Testis (tissue), 2 donors: ENCODE measurements at regions not wholly inside any gene's neighbourhood (a gene's known extent, or its start where the extent isn't known, plus 50 kb on each side); places are given as distances from the start of the nearest gene placed in this dataset.

Experiments used
- DNase-seq: peaks from one replicate; pipeline ENCODE4 v3.0.0-alpha.2; 2019
- H3K27ac ChIP-seq, 2 donors: fragments of 200-600 bp; sonication (generic); one replicate each; pipeline ENCODE4 v1.5.1; 2019
- H3K27me3 ChIP-seq: fragments of 200-600 bp; sonication (generic); one replicate; pipeline ENCODE4 v1.5.1; 2019
- H3K36me3 ChIP-seq: fragments of 200-600 bp; sonication (generic); one replicate; pipeline ENCODE4 v1.5.1; 2017; ENCODE audit warnings: low read depth; ENCODE audit errors: missing control alignments
- H3K4me1 ChIP-seq: fragments of 200-600 bp; sonication (generic); one replicate; pipeline ENCODE4 v1.5.1; 2019
- H3K4me3 ChIP-seq, 2 donors: fragments of 200-600 bp; sonication (generic); one replicate each; pipeline ENCODE4 v1.5.1; 2017 to 2019
- H3K9me3 ChIP-seq: fragments of 200-600 bp; sonication (generic); one replicate; pipeline ENCODE4 v1.5.1; 2017
- POLR2A ChIP-seq: fragments of 450-650 bp; IDR thresholded peaks from one replicate; pipeline ENCODE4 v1.6.1; 2017; ENCODE audit warnings: antibody characterized with exemption, mild to moderate bottlenecking, moderate library complexity
- WGBS, 2 donors: methylation state at CpG; one replicate each; pipeline ENCODE4 v1.1.5; 2018; 5-methylcytosine and 5-hydroxymethylcytosine counted together
- intact Hi-C: fragments of 100-400 bp; cut with DNase I; formaldehyde crosslinking; loops from one replicate; pipeline ENCODE4 v1.15.1; 2023; ENCODE audit warnings: low total_unique reads
- TF ChIP-seq, protein P1 (sequence below), 3 experiments: fragments of 450-650 bp in 2 of 3; fragments of 200-600 bp in 1 of 3; sonication (generic) in 1 of 3; IDR thresholded peaks; one replicate each; pipeline ENCODE4 v1.5.1; 2016 to 2019; ENCODE audit warnings: antibody characterized with exemption in 3 of 3, mild to moderate bottlenecking in 2 of 3, moderate library complexity in 1 of 3

DNA sequence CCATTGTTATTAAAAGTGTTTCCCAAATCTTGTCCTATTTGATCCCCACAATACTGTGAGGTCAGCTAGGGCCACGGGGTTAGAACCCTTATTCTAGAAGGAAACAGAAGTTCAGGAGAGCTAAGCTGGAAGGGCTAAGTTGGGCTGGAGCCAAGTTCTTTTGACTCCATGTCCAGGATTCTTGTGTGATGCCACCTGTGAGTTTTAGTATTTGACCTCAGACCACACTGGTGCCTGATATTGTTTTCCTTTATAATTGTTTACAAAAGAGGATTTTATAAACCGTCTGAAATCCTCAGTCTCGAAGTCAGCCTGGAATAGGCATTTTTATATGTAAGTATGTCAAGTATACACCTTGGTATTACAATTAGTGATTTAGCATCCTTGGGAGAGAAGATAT is 332.7 kb downstream of the CBLN1 start:
- DNase-seq = no peak
- Histone ChIP-seq H3K9me3 (no peaks in the 10 kb centered on the region), H3K4me3 (no peak overlapping the region), H3K27me3 (no peaks in the 10 kb centered on the region), H3K4me1 (no peaks in the 10 kb centered on the region), H3K36me3 (no peaks in the 10 kb centered on the region), H3K27ac (no peak overlapping the region)
- TF ChIP-seq, protein P1, sequence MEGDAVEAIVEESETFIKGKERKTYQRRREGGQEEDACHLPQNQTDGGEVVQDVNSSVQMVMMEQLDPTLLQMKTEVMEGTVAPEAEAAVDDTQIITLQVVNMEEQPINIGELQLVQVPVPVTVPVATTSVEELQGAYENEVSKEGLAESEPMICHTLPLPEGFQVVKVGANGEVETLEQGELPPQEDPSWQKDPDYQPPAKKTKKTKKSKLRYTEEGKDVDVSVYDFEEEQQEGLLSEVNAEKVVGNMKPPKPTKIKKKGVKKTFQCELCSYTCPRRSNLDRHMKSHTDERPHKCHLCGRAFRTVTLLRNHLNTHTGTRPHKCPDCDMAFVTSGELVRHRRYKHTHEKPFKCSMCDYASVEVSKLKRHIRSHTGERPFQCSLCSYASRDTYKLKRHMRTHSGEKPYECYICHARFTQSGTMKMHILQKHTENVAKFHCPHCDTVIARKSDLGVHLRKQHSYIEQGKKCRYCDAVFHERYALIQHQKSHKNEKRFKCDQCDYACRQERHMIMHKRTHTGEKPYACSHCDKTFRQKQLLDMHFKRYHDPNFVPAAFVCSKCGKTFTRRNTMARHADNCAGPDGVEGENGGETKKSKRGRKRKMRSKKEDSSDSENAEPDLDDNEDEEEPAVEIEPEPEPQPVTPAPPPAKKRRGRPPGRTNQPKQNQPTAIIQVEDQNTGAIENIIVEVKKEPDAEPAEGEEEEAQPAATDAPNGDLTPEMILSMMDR (IDR thresholded peaks at IDR 0.05) = no peak
- TF ChIP-seq POLR2A = no peak
- intact Hi-C loops = no loop called here
- 77 to 90% methylated on average over 3 of the region's 3 CpGs for WGBS, 2 donors

DNA sequence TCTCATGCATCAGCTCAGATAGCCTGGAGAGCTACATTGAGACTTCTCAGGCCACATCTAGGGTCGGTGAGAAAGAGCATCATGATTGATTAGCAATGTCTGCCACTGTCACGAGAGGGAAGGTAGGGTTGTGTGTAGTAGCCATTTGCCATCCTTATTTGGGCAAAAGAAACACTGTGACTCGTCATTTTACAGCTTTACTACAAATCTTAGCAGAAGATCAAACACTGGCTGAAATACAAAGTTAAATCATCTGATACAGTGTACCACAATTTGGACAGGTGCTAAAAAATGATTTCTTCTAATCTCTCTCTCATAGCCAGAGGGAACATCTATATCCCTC is 334.3 kb downstream of the CBLN1 start:
- no peaks in the 10 kb centered on the region for H3K27me3 ChIP-seq
- 25 to 28% methylated on average over 3 of the region's 3 CpGs for WGBS, 2 donors
- no peak overlapping the region for H3K4me3 ChIP-seq
- H3K27ac ChIP-seq = no peak overlapping the region
- intact Hi-C loops = no loop called here
- no peaks in the 10 kb centered on the region for H3K9me3 ChIP-seq
- no peak for DNase-seq
- no peaks in the 10 kb centered on the region for H3K36me3 ChIP-seq
- no peak for TF ChIP-seq POLR2A
- TF ChIP-seq, protein P1 (IDR thresholded peaks at IDR 0.05) = no peak
- no peaks in the 10 kb centered on the region for H3K4me1 ChIP-seq

DNA sequence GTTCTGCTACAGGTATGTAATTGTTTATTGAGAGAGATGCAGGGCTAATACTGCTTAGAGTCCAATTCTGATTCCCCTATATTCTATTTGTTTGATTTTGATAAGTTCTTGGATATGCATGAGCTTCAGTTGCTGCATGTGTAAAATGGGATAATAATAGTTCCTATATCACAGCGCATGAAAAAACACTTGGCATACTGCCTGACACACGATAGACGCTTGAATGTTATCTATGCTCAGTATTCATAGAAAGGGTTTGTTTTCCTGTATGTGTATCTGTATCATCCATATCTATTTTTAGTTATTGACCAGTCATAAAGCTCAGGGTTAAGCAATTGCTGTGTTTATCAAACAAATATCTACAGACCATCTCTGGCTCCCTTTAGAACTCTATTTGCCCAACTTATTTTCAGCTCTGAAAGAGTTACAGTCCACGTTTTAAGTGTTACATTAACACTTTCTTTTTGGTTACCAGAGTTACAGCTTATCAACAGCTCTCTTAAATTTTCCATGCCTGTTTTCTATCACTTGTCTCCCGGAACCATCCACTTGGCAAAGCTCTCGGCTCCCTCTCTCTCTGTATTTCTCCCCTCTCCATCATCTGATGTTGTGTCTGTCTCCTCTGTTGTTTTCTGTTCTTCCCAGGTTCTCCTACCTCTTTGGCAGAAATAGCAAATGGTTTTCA is 334.8 kb downstream of the CBLN1 start:
- Histone ChIP-seq H3K4me1 (no peaks in the 10 kb centered on the region), H3K36me3 (no peaks in the 10 kb centered on the region), H3K4me3 (no peak overlapping the region), H3K27ac (no peak overlapping the region), H3K27me3 (no peaks in the 10 kb centered on the region), H3K9me3 (no peaks in the 10 kb centered on the region)
- no peak for TF ChIP-seq POLR2A
- TF ChIP-seq, protein P1 (IDR thresholded peaks at IDR 0.05) = no peak
- 28 to 46% methylated on average over 6 of the region's 6 CpGs for WGBS, 2 donors
- no peak for DNase-seq
- intact Hi-C loops = no loop called here

DNA sequence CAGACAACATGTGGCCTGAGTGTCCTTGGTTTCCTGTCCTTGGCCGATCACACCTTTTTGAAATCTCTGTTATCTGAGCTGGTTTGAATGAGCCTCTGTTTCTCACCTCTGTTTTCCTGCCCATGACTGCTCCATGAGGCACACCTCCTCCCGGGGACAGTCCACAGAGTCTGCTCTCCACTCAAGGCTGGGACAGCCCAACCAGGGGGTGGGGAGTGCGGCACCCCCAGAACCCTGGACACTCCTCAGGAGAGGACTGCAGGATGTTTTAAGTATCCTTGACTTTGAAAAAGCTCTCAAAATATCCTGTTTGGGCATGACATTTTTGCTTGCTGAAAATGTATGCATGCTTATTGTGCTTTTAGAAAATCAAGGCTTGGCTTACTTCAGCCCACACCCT is 333.0 kb upstream of the N4BP1 start:
- WGBS, 2 donors = 45 to 69% methylated on average over 3 of the region's 3 CpGs
- no peak for DNase-seq
- no peak overlapping the region for H3K27ac ChIP-seq

More for the DNA sequence above, 333.0 kb upstream of the N4BP1 start:
- TF ChIP-seq POLR2A = no peak
- TF ChIP-seq, protein P1 (IDR thresholded peaks at IDR 0.05) = no peak
- Histone ChIP-seq H3K9me3 (no peaks in the 10 kb centered on the region), H3K4me1 (no peaks in the 10 kb centered on the region), H3K27me3 (no peaks in the 10 kb centered on the region), H3K36me3 (no peaks in the 10 kb centered on the region), H3K4me3 (no peak overlapping the region)
- intact Hi-C loops = no loop called here
